GM21447 (cell line): ENCODE measurements at regions not wholly inside any gene's neighbourhood (a gene's known extent, or its start where the extent isn't known, plus 50 kb on each side); places are given as distances from the start of the nearest gene placed in this dataset.

ENCODE experiments used
- ATAC-seq: cut with Tn5 transposase; IDR thresholded peaks from one replicate; pipeline ENCODE4 v1.9.1; 2021; ENCODE audit not compliant: unreplicated experiment

DNA sequence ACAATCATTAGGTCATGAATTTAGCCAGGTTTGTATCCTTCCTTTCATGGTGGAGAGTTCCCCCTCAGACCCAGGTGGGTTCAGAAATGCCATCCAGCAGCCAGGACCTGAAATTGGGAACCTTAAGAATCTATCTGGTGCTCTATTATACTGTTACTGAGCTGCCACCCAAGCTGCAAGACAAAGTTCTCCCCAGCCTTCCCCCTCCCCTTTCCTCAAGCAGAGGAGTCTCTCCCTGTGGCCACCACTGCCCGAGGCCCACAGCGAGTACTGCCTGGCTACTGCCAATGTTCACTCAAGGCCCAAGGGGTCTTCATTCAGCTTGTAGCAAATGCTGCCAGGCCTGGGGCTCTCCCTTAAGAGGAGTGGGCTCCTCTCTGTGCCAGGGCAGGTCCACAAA, 133.8 kb downstream of the TMEM38B start:
- ATAC-seq = no peak

GRCh38 chr9:105828596-105829213, 134.4 kb downstream of the TMEM38B start:
- no peak for ATAC-seq

DNA sequence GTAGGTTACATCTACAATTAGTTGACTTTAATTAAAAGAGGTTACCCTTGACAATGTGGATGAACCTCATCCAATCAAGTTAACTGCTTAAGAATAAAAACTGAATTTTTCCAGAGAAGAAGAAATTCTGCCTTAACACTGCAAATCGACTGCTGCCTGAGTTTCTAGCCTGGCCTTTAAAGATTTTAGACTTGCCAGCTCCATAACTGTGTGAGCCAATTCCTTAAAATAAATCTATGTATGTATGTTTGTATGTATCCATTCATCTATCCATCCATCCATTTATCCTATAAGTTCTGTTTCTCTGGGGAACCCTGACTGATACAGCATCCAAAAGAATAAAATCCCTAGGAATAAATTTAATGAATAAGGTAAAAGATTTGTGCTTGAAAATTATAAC, 136.1 kb downstream of the TMEM38B start:
- ATAC-seq = no peak

GRCh38 chr9:105832096-105832710, 137.9 kb downstream of the TMEM38B start:
- ATAC-seq = no peak

DNA sequence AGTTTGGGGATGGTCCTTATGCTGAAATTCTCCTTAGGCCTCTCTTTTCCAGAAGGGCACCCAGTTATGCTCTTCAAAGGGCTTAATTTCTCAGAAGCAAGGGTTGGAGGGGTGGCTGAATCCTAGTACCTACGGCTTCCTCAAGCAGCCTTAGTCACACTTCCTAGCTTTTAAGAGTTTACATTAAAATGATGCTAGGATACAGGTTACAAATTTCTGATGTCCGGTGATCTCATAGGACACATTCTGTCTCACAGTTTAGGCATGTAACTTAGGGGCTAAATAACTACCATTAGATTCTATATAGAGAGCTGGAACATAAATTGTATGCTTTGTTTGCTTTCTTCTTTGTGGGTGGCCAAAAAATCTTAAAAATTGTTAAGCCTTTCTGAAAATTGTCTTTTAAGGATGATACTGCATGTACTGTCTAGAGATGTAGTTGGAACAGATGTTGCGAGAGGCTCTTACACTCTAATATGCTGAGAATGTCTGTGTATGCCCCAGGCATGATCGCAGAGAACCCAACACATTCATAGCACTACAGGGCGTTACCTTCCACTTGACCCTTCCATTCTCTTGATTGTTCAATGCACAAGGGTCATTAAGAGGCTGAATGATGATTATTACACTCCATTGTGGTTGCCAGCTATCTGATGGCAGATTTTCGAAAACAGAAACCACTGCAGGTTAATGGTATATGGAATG, 139.1 kb downstream of the TMEM38B start:
- no peak for ATAC-seq

DNA sequence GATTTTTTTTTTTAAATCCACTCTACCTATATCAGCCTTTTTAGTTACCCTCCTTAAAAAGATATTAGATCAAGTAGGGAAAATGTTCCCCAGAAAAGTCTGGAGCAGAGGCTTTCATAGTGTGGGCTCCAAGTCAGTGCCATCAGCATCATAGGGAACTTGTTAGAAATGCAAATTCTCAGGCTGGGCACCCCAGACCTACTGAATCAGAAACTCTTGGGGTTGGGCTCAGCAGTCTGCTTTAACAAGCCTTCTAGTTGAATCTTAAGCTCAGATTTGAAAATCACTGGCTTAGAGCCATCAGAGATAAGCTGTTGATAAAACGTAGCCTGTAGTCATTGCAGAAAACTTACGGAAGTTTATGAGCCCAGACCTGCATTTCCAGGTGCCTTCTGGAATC, 140.1 kb downstream of the TMEM38B start:
- ATAC-seq = no peak

- no peak for ATAC-seq
Observed at GRCh38 chr9:105835721-105836120, 141.4 kb downstream of the TMEM38B start.

- no peak for ATAC-seq
Observed at GRCh38 chr9:105836936-105837660, 142.8 kb downstream of the TMEM38B start.

DNA sequence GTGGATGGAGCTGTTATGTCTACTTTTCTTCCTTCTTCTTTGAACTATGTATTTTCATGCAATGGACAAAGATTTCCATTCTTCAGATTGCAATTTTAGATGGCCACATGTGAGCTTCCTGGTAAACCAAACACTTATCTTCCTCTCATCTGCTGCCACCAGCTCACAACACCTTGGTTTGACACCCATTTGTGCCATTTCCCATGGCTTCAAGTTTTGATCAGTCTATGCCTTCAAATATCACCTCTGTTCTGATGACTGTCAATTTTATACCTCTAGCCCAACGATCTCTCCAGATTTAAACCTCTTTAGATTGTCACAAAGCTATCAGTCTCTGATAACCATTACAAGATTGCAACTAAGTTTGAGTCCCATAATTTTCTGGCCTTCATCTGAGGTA, 147.2 kb downstream of the TMEM38B start:
- no peak for ATAC-seq

GRCh38 chr9:105842023-105842644, 147.8 kb downstream of the TMEM38B start:
- ATAC-seq = no peak

DNA sequence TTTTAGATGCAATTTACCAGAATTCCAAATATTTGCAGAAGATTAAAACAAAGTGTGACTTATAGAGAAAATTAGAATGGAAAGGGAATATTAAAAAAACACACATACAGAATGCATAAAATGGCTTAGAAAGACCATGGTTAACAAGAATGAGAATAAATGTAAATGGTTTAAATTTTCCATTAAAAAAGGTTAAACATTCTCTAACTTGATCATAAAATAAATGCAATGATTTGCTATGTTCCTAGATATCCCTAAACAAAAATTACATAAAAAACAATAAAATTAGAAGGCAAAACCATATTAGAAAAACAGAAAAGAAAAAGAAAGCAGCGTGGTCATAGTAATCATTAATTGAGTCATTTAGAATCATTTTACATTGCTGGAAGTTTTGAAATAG, 152.5 kb downstream of the TMEM38B start:
- no peak for ATAC-seq

- no peak for ATAC-seq
Observed at GRCh38 chr9:105850852-105851500, 156.6 kb downstream of the TMEM38B start.

DNA sequence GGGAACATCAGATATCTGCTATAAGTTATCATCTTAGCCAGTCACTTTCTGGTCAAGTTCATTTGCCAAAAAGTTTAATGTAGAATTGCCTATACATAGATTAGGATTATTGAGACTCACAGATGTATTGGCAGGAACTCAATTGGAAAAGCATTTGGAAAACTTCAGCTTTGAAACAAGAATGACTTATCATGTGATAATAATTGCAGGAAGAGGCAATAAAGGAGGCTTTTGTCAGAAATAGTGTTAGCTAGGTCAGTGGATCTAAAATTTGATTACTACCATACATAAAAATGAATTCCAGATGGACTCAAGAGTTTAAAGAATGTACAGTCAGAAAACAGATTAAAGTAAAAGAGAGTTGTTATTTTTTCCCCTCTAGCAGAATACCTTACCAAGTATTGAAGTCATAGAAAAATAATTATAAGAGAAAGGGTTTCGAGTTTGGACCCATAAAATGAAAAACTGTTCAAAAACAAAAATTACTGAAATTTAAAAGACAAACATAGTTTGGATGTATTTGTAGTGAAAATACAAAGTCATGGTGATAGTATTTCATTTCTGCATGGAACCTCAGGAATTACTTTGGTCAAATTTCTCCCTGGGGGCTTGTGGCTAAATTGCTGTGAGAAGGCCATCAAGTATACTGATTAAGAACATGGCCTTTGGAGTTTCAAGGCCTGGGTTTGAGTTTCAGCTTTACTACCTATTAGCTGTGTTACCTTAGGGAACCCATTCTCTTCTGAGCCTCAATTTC, 159.9 kb downstream of the TMEM38B start:
- ATAC-seq = no peak

DNA sequence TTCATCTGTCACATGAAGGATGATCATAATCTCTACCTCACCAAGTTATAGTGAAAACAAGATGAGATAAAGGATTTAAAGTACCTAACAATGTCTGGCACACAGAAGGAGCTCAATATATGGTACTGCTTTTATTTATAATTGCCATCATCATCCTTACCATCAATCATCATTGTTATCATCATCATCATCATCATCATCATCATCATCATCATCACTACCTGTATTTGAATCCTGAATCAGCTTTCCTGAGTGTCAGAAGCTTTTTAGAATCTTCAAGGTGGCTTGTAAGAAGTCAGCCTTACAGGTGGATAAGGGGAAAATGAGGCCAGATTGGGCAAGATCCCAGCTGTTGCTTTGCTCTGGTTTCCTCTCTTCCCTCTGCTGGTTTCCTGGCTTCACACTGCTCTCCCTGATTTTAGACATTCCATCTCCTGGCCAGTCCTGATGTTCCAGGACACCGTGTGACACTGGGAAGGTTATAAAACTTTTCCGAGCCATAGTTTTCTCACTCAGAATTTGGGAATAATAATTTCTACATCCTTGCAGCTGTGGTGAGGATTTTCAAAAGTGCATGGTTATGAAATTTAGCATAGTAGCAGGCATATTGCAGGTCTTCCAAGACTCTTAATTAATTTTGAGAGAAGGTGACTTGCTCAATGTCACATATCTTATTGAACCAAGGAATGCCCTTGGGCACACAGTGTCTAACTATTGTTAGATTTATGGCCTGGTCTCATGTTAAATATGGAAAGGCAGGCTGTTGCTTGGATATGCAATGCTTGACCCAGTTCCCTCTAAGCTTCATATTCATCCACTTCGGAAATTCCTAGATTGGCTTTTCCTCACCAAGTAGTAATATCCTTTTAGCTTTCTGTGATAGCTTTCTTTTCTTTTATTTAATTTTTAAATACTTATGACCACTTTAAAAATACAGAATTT, 160.7 kb downstream of the TMEM38B start:
- ATAC-seq = no peak

DNA sequence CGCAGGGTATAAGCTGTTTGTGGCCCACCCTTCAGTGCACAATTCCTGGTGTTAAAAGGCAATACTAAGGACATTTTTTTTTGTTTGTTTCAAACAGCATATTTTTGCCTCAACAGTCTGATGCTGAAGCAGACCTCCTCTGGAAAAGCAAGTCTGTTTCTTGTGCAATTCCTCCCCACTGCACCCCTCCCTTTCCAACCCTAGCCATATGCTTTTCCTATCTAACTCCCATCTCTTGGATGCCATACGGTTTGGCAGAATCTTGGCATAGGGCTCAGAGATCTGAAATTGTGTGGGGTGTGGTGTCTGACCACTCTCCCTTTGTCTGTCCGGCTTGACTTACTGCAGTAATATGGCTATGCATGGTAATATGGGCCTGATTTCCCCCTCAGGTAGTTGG, 161.6 kb downstream of the TMEM38B start:
- ATAC-seq = no peak

- ATAC-seq = peak; percentile 75
Observed at GRCh38 chr9:105858006-105858690, 163.8 kb downstream of the TMEM38B start.

GRCh38 chr9:105858877-105859276, 164.5 kb downstream of the TMEM38B start:
- ATAC-seq = no peak

- no peak for ATAC-seq
Observed at GRCh38 chr9:105859428-105860091, 165.2 kb downstream of the TMEM38B start.
